ENCODE measurements at regions not wholly inside any gene's neighbourhood (a gene's known extent, or its start where the extent isn't known, plus 50 kb on each side); places are given as distances from the start of the nearest gene placed in this dataset.
A peak's percentile ranks its signal among the peaks of the same experiment; 100 is the strongest.

GRCh38 chr14:98374136-98374535, 897.9 kb downstream of the BCL11B start:
- H3K4me3 ChIP-seq, result no peak overlapping the region
- TF ChIP-seq POLR2A (IDR thresholded peaks at IDR 0.05), result no peak
- TF ChIP-seq CTCF (IDR thresholded peaks at IDR 0.05), result no peak
- TF ChIP-seq POLR2AphosphoS5 (IDR thresholded peaks at IDR 0.05), result no peak
- no peak overlapping the region for H3K27ac ChIP-seq
- no peaks in the 10 kb centered on the region for H3K4me1 ChIP-seq (replicated peaks)
- H3K9me3 ChIP-seq, result no peaks in the 10 kb centered on the region
- no peak for DNase-seq (ENCODE audit: low spot score)
- intact Hi-C loops (cut with DNase I), result no loop called here
- 64% methylated on average over 10 of the region's 10 CpGs for WGBS
- H3K36me3 ChIP-seq, result no peaks in the 10 kb centered on the region
- no peaks in the 10 kb centered on the region for H3K27me3 ChIP-seq (replicated peaks; ENCODE audit: insufficient read depth)

GRCh38 chr14:98375566-98375965, 896.4 kb downstream of the BCL11B start:
- intact Hi-C loops (cut with DNase I), result no loop called here
- Histone ChIP-seq H3K9me3 (no peaks in the 10 kb centered on the region), H3K4me3 (no peak overlapping the region), H3K27me3 (replicated peaks; ENCODE audit: insufficient read depth) (no peaks in the 10 kb centered on the region), H3K4me1 (replicated peaks) (no peaks in the 10 kb centered on the region), H3K36me3 (no peaks in the 10 kb centered on the region), H3K27ac (no peak overlapping the region)
- no peak for DNase-seq (ENCODE audit: low spot score)
- 94% methylated on average over 5 of the region's 5 CpGs for WGBS
- TF ChIP-seq CTCF (IDR thresholded peaks at IDR 0.05) (no peak), POLR2AphosphoS5 (IDR thresholded peaks at IDR 0.05) (no peak), POLR2A (IDR thresholded peaks at IDR 0.05) (no peak)

- no peaks in the 10 kb centered on the region for H3K27me3 ChIP-seq (replicated peaks; ENCODE audit: insufficient read depth)
- H3K27ac ChIP-seq, result no peak overlapping the region
- no peaks in the 10 kb centered on the region for H3K9me3 ChIP-seq
- no peak for DNase-seq (ENCODE audit: low spot score)
- TF ChIP-seq CTCF (IDR thresholded peaks at IDR 0.05) (no peak), POLR2A (IDR thresholded peaks at IDR 0.05) (no peak), POLR2AphosphoS5 (IDR thresholded peaks at IDR 0.05) (no peak)
- no peak overlapping the region for H3K4me3 ChIP-seq
- H3K36me3 ChIP-seq, result no peaks in the 10 kb centered on the region
- H3K4me1 ChIP-seq (replicated peaks), result no peaks in the 10 kb centered on the region
- 64% methylated on average over 3 of the region's 3 CpGs for WGBS
- intact Hi-C loops (cut with DNase I), result no loop called here
Measured at GRCh38 chr14:98379830-98380229, 892.2 kb downstream of the BCL11B start.

GRCh38 chr14:98382662-98383061, 889.3 kb downstream of the BCL11B start:
- DNase-seq (ENCODE audit: low spot score), result peak; percentile 67
- TF ChIP-seq POLR2AphosphoS5 (IDR thresholded peaks at IDR 0.05) (peak; percentile 57), CTCF (IDR thresholded peaks at IDR 0.05) (no peak)
- 45% methylated on average over 4 of the region's 4 CpGs for WGBS
- Histone ChIP-seq H3K4me3 (no peak overlapping the region), H3K27ac (peak overlapping the region in 1 of 2 donors; percentile 6), H3K36me3 (no peaks in the 10 kb centered on the region), H3K27me3 (replicated peaks; ENCODE audit: insufficient read depth) (no peaks in the 10 kb centered on the region), H3K9me3 (no peaks in the 10 kb centered on the region), H3K4me1 (replicated peaks) (no peaks in the 10 kb centered on the region)
- intact Hi-C loops (cut with DNase I), result no loop called here

GRCh38 chr14:98385851-98386250, 886.1 kb downstream of the BCL11B start:
- 93% methylated on average over 3 of the region's 3 CpGs for WGBS
- Histone ChIP-seq H3K27me3 (replicated peaks; ENCODE audit: insufficient read depth) (no peaks in the 10 kb centered on the region), H3K9me3 (no peaks in the 10 kb centered on the region), H3K27ac (no peak overlapping the region), H3K4me1 (replicated peaks) (no peaks in the 10 kb centered on the region), H3K36me3 (no peaks in the 10 kb centered on the region), H3K4me3 (no peak overlapping the region)
- intact Hi-C loops (cut with DNase I), result no loop called here
- DNase-seq (ENCODE audit: low spot score), result no peak
- TF ChIP-seq POLR2A (IDR thresholded peaks at IDR 0.05), result no peak
- no peak for TF ChIP-seq CTCF (IDR thresholded peaks at IDR 0.05)
- TF ChIP-seq POLR2AphosphoS5 (IDR thresholded peaks at IDR 0.05), result no peak

Measured in prostate gland (tissue), 2 donors.